GM19351 (cell line): ENCODE measurements at regions not wholly inside any gene's neighbourhood (a gene's known extent, or its start where the extent isn't known, plus 50 kb on each side); places are given as distances from the start of the nearest gene placed in this dataset.

Experiments used
- ATAC-seq: cut with Tn5 transposase; IDR thresholded peaks from one replicate; pipeline ENCODE4 v1.9.1; 2021; ENCODE audit warnings: mild to moderate bottlenecking, moderate library complexity; ENCODE audit not compliant: unreplicated experiment

- no peak for ATAC-seq
Measured at GRCh38 chr10:128879030-128879429, 588.0 kb upstream of the MGMT start.

GRCh38 chr10:128879441-128880140 lies 587.5 kb upstream of the MGMT start:
- no peak for ATAC-seq

GRCh38 chr10:128880159-128880725 lies 586.8 kb upstream of the MGMT start:
- ATAC-seq = no peak

DNA sequence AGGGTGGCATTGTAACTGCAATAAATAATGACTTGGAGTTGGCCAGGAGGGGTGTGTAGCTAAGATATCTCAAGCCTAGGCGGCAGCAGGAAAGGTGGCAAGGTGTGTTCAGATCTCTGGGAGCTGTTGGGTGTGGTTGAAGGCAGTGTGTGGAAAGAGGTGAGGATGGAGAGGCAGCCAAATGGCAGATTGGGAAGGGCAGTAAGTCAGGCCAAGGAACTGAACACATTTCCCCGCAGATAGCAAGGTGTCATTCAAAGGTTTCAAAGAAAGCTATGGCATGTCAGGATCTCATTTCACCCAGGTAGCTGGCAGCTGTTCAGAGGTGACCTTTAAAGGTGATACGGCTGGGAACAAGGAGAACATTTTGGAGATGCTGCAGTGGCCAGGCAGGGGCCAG lies 586.0 kb upstream of the MGMT start:
- no peak for ATAC-seq

DNA sequence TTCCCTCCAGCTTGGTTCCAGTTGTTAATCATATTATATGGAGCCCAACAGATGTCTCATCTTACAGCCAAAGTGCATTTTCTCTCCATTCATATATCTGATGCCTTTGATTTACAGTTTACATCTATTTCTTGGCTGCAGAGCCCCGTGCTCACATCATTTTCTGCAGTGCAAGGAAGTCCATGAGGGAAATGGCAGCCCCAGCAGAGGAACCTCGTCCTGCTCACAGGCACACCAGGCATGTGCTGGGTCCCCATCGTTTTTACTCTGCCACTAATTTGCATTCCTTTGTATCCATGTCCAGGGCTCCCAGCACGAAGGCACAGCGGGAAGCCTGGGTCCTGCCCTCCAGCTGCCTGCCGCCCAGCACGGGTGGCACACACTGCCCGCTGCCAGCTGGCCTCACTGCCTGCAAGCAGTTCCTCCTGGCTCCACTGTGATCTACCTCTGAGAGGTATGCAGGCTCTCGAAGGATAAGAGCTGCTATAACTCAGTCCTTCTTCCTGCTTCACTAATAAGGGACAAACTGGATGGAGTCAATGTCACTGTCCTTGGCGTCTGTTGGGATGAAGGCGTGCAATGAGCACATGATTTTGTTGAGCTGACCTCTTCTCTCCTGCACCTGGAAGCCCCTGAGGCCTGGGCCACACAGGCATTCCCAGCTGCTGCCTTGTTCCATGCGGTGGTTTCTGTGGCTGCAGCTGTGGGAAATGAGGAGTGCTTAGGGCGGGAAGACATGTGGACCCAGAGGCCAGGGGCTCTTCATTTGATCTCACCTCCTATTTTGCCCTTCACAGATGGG lies 583.6 kb upstream of the MGMT start:
- ATAC-seq = no peak

DNA sequence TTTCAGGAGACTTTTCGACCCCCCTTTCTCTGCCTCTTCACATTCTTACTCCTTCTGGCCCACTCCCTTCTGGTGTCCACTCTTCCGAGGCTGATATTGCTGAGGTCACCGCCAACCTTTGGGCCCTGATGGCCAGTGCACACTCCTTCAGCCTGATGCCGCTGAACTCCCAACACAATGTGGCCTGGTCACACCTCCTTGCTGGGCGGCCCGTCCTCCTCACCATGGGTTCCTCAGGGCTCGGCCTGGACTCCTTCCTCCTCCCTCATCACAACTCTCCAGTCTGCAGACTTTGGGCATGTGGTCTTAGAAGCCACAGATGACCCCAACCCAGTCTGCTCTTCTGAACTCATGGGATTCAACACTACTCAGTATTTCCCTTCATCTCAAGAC lies 583.0 kb upstream of the MGMT start:
- no peak for ATAC-seq

DNA sequence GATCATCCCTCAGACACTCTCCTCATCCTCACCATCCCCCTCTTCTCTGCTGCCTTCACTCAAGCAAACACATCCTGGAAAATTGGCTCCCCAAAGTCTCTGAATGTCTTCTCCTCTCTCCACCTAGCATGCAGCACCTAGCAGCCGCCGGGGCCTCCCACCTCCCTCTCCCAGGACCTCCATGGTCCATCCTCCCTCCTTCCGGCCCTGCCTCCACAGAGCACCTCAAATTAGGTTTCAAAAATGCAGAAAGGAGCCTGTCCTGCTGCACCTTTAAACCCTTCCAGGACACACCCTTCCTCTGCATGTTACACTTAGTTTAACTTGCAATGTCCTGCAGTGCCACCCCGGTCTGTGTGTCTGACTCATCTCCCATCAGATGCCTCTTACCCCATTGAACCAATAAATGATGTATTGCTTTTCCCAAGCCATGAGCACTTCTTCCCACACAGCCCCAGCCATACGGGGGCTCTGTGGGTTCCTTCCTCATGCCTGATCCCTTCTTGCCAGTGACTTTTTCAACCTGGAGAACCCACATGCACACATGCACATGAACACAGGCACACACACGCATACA lies 582.5 kb upstream of the MGMT start:
- ATAC-seq = no peak

- no peak for ATAC-seq
Measured at GRCh38 chr10:128885573-128886555, 581.2 kb upstream of the MGMT start.

GRCh38 chr10:128887856-128888255 lies 579.2 kb upstream of the MGMT start:
- no peak for ATAC-seq

DNA sequence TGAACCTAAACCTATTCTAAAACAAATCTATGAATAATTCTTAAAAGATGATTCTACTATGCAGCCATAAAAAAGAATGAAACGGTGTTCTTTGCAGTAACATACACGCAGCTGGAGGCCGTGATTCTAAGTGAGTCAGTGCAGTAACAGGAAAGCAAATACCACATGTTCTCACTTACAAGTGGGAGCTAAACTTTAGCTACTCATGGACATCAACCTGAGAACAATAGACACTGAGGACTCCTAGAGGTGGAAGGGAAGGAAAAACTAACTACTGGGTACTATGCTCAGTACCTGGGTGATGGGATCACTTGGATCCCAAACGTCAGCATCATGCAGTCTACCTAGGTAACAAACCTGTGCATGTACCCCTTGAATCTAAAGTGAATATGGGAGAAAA lies 575.0 kb upstream of the MGMT start:
- no peak for ATAC-seq

- ATAC-seq = no peak
Measured at GRCh38 chr10:128894641-128895040, 572.4 kb upstream of the MGMT start.

- ATAC-seq = no peak
Measured at GRCh38 chr10:128895473-128895872, 571.6 kb upstream of the MGMT start.

DNA sequence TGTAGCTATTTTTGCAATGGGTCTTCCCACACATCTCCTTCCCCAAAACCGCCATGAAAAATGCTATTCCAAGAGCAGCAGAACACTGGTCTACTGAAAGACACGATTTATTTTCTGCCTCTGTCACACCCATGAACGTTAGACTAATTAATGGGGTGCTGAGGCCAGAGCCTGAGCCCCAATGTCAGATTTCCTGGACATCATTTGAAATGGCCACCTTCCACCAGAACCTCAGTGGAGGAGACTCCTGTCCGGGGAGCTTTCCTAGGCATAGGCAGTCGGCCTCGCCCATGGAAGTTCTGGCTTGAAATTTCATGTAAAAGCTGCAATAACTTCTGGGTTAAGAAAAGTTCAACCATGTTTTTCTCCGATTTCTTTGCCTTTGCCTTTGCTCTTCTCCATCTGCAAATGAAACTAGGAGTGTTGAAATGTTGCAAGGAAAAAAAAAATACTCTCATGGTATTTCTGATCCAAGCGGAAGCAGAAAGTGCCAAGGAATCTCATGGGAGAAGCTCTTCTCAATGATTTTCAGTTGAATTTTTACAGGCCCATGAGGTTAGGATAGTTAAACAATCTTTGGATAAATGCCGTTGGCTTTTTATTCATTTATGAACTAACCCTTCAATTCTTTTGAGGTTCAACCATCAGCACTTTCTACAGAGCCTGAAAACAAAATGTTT lies 570.8 kb upstream of the MGMT start:
- no peak for ATAC-seq

DNA sequence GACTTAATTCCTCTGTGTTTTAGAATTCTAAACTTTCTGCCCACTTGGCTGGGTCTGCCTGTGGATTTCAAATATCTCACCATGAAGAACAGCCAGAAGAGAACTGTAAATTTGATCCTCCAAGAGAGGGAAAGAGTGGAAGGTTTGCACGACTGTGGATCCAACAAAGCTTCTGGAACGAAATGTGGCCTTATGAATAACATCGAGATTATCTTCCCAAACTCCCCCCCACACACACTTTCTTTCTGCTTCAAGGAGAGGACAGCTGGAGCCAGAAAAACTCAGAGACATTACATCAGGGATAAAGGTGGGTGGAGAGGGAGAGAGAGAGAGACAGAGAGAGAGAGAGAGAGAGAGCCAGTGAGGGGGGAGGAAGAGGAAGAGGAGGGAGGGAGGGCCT lies 570.1 kb upstream of the MGMT start:
- no peak for ATAC-seq

DNA sequence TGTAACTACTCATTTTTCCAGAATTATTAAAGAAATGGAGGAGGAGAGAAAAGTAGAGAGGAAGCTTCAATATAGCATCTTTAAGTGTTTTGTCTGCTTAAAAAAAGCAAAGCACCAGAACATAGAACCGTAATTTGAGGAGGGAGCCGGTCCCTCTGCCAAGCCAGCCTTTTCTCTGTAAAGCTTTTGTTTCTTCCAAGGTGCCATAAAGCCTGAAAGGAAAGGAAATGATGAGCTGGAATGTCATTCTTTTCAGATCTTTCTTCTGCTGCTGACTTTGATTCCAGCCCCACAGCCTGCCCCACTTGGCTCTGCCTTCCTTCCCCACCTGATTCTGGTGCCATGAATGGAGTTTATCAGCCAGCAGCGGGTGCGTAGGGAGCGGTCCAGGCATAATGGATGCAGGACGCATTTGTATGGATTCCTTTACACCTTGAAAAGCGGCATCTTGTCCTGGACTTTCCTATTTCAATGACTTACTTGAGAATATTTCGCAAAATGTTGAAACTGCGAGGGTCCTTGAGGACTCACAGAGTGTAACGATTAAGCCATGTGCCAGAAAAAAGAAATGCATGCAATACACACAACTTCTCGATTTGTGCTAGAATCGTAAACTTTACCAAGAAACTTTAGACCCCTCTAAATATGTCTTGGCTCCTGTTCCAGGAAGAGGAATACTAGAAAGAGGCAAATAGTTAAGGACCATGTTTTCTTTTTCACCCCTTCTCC lies 569.5 kb upstream of the MGMT start:
- no peak for ATAC-seq

DNA sequence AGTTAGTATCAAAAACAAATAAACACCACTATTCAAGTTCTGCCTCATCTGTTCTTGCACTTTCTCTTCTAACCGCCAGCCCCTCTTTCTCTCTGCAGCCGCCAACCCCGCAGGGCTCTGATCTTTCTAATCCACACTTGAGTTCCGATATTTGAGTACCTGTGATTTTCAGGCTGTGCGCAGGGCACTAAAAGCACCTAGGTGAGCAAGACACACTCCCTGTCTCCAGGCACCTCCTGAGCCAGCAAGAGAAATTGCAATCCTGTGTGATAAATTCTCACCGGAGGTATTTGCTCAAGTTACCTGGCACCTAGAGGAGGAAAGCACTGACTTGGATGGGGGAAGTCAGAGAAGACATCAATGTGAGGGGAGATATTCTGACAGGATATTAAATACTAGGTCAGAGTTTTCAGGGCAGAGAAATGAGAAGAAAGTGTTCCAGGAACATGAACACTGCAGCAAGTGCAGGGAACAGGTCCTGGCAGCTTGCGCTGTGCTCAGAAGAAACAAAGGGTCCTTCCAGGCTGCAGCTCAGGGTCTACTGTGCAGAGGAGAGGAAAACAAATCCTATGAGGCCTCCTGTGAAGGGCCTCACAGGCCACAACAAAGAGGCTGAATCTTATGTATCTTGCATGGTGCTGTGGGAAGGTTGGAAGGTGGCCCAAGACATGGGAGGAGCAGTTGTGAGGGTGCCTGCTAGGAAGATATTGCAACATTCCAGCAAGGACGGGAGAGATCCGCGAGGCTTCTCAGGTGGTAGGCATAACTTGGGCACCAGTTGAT lies 568.7 kb upstream of the MGMT start:
- ATAC-seq = no peak

DNA sequence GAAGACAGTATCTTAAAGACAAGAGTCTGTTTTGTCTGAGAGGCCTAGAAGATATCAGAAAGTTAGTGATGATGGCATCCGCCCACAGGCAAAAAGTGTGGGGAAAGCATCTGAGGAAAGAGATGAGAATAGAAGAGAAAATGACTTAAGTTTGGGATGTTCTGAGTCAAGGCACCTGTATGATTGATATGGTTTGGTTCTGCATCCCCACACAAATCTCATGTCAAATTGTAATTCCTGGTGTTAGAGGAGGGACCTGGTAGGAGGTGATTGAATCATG lies 568.2 kb upstream of the MGMT start:
- ATAC-seq = no peak

DNA sequence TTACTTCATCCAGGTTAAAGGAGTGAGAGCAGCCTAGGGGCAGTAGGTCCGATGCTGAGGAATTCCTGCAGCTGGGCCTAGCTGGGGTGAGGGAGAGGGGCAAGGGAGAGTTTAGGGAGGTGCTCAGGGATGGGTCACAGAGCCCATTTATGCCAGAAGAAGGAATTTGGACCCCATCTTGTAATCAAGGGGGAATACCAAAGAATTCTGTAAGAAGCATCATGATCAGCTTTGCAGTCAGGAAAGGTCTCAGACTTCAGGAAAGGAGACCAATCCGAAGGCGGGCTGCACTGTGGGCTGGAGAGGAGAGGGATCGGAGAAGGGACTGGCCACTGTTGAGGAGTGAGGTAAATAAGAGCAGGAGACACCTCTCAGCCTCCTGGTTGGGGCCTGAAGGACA lies 566.6 kb upstream of the MGMT start:
- no peak for ATAC-seq

DNA sequence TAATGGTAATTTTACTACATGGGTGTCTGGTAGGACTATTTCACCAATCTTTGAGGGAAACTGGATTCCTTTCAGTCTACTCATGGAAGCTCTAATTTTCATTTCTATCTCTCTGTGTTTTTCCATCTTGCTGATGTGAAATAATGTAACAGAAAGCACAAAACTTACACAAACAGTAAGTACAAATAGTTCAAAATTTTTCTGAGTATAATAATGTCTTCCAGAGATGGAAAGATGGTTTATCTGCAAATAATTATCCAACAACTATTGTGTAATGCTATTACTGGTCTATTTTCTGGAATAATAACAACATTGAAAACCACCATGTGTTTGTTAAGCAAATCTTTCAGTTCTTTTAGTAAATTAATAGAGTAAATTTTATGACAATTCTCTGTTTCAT lies 565.8 kb upstream of the MGMT start:
- ATAC-seq = no peak
